GDM1 (cell line): ENCODE measurements at regions not wholly inside any gene's neighbourhood (a gene's known extent, or its start where the extent isn't known, plus 50 kb on each side); places are given as distances from the start of the nearest gene placed in this dataset.
"Not testable (repeated sequence)": the region's sequence is repeated elsewhere in the genome, so short reads cannot be mapped to it uniquely, and the experiment has no call there.

ENCODE experiments used
- DNase-seq: peaks from one replicate; lab custom pipeline; 2025; lab: John Stamatoyannopoulos, UW

- DNase-seq: no peak
Measured at GRCh38 chr11:88061111-88061510, 114.1 kb downstream of the RAB38 start.

DNA sequence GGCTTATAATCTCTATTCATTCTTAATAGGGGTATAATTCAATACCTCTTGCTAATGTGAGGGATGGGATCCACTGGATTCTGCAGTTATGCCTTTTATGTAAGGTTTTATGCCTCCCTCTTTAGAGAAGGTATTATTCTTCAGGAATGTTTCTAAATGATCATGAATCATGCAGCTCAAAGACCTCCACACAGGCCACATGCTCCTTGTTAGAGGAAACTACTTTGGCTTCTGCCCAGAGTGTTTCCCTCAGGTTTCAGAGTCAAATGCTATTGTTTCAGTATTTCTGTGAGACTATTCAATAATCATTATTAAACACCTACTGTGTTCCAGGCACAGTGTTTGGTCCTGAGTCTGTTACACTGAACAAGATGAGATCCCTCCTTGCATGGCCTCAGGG, 115.9 kb downstream of the RAB38 start:
- no peak for DNase-seq

GRCh38 chr11:88051396-88051795, 123.8 kb downstream of the RAB38 start:
- no peak for DNase-seq

DNA sequence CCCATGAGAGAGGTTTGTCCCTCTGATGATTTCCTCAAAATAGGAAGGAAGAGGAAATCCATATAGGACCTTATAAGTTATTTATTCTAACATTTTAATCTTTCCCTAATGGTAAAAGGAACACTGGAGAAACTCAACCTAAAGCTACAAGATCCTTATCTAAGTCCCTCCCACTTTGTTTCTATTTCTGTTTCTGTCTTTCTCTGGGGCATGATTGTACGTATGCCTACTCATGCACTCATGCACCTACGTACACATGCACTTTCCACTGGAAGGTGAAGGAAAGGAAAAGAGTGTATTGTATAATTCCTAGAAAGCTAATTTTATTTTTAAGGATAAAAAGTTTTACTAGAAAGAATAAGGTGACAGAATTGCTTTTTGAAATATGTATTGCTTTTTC, 125.0 kb downstream of the RAB38 start:
- DNase-seq: no peak

- not testable (repeated sequence) for DNase-seq
Measured at GRCh38 chr11:88045288-88045687, 130.0 kb downstream of the RAB38 start.

GRCh38 chr11:88044658-88045057, 130.6 kb downstream of the RAB38 start:
- DNase-seq: not testable (repeated sequence)

DNA sequence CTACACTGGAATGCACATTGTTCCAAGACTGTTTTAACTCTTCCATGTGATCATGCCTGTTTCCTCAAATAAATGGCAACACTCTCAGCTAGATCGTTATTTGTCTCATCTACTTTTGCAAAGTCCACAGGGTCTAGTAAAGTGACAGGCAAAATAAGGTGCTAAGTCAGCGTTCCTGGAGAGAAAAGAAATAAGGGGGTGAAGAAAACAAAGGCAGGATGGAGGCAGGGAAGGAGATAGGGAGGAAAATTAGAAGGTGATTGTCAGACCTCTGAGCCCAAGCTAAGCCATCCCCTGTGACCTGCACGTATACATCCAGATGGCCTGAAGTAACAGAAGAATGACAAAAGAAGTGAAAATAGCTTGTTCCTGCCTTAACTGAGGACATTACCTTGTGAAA, 132.1 kb downstream of the RAB38 start:
- DNase-seq: no peak

GRCh38 chr11:88042647-88043046, 132.6 kb downstream of the RAB38 start:
- DNase-seq: no peak

DNA sequence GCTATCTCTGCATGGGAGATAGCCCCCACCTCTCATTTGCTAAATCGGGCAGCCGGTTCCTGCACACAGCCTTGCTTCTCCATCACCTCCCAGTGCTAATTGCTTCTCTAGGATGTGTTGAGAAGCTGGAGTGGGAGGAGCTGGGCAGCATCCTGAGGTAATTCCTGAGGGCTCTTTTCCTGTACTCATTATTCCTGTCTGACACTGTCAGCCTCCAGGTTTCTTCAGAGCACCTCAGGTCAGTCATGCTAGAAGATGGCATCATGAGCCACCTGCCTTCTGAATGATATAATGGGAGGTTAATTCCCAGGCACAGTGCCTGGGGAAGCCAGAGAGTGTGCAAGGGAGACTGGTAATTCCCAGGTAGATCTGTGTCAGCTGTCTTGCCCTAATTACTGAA, 133.0 kb downstream of the RAB38 start:
- DNase-seq: no peak

- DNase-seq: no peak
Measured at GRCh38 chr11:88041679-88042078, 133.6 kb downstream of the RAB38 start.

- DNase-seq: no peak
Measured at GRCh38 chr11:88040148-88040496, 135.1 kb downstream of the RAB38 start.

DNA sequence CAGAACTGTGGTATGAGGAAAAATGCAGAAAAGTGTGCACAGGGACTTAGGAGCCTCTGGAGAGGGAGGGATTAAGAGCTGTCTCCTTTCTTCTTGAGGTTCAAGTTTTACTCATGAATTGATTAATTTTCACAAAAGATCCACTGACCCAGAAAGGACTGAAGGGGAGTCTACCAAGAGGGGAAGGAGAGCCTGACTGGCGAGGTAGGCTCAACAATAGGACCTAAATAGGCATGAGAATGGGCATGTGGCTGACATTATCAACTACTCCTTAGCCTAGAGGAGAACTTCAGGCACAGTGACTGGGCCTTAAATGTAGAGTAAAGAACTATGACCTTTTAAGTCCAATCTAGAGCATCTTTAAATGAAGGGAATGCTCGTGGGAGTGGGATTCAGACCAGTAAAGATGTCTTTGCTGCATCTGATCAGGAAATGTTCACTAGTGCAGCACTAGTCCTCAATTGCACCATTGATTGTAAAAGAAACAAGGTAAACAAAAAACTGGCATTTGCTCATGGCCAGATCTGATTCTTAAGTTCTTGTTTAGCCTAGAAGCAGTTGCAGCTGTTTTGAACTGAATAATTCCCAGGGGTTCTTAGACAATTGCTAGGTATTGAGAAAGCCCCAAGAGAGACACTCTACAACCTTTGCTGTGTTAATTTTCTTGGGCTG, 135.6 kb downstream of the RAB38 start:
- DNase-seq: no peak

DNA sequence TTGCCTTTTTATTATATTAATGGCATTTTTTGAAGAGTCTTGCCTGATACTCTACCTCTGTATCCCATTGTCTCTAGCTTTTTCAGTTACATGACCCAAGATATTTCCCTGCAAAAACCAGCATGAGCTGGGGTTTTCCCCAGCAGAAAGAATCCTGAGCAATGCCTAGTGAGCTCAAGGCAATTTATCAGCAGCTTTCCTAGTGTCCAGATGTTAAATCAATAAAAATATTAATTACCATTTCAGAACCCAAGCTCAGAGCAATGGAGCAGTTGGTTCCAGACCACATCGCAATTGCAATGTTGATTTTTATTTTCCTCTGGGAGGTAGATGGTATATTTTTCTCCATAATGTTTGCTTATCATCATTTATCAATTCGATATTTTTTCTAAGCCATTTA, 137.2 kb downstream of the RAB38 start:
- no peak for DNase-seq

DNA sequence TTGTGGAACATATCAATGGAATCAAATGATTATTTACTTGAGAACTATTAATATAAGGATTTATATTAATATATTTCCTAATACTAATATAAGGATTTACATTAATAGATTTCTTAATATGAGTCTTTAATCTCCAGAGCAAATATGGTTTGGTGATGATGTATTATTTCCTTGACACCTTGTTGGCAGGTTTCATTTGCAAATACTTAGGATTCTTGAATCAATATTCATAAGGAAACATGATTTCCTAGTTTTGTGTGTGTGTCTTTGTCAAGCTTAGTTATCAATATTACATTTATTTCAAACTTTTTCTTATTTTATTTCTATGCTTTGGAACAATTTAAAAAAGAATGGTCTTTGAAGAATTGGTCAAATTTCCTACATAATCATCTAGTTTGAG, 138.5 kb downstream of the RAB38 start:
- DNase-seq: no peak

- no peak for DNase-seq
Measured at GRCh38 chr11:88035271-88035670, 140.0 kb downstream of the RAB38 start.

GRCh38 chr11:88017666-88018065, 157.6 kb downstream of the RAB38 start:
- DNase-seq: no peak

DNA sequence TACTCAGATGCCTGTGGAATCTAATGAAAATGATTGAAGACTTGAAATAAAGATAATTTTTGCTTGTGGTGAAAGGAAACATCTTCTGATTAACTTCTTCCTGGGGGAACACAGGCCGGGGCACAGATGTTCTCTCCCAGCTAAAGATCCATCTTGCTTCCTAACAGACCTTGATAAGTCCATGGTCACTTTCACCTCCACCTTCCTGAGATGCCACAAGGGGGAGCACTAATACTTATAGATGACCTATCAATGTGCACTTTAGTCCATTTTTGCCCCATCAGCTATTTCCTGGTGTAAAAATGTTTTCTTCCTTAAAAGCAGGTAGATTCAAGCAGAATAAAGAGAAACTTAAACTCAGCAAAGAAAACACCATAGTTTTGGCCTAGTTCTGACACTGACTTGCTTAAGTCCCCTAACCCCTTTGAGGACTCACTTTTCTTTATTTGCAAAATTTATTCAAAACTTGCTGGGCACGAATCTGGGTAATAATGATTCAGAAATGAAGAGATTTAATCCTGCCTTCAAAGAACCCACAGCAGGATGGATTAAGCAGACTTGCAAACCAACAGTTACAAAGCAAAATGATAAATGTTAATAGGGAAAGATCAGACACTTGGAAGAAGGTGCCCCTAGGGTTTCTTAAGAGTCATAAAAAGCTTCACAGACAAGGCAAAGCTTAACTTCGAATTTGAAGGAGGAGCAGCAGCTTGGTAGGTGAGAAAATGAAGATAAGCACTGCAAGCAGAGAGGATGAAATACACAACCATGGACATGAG, 158.7 kb downstream of the RAB38 start:
- peak; percentile 24 for DNase-seq

GRCh38 chr11:88015170-88015569, 160.1 kb downstream of the RAB38 start:
- no peak for DNase-seq

DNA sequence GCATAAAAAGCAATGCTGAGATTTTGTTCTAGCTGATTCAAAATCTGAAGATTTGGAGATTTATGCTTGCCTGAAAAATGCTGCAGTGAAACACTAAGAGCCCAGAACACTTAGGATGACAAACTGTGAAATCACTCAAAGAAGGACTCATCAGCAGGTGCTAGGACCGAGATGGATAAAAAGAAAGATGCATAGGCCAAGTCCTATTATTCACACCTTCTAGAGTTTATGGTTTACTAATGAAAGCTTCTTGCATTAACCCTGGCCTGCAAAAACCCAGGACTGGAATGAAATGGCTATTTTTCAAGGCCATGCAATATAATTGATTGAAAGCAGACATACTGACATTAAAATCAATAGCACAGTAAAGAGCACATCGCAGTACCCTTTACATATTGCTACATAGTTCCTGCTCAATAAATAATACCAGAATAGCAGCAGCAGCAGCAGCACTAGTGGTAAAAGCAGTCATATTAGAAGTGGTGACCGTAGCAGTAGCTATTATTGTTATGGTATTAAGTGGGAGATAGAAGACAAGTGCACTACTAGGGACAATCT, 161.7 kb downstream of the RAB38 start:
- DNase-seq: no peak

- DNase-seq: no peak
Measured at GRCh38 chr11:88012456-88012855, 162.8 kb downstream of the RAB38 start.

GRCh38 chr11:87976009-87976408, 199.2 kb downstream of the RAB38 start:
- DNase-seq: no peak

DNA sequence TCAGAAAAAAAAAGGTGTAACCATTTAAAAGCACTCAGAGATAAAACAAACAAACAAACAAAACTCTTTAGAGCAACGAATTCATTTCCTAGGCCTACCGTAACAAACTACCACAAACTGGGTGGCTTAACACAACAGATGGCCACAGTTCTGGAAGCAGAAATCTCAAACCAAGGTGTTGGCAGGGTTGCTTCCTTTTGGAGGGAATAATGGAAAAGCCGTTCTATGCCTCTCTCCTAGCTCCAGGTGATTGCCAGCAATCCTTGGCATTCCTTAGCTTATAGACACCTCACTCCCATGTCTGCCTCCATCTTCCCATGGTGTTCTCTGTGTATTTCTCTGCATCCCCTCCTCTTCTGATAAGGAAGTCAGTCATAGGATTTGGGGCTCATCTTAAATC, 200.4 kb downstream of the RAB38 start:
- no peak for DNase-seq

DNA sequence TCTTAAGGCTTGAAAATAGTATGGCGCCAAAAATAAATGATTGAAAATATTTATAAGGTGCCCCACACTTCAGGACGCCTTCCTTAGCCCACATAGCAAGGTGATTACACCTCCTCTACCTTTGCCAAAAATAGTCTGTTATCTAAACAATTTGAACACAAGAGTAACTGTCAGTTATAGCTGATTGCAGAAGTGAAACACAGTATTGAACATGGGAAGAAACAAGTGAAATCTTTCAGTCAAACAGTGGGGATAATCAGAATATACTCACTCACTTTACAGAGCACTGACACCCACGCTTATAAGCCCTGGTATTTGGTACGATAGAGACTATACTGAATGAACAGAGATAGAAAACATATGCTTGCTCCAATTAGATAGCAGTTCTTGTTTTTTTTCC, 203.1 kb downstream of the RAB38 start:
- DNase-seq: no peak

- DNase-seq: no peak
Measured at GRCh38 chr11:87971354-87971753, 203.9 kb downstream of the RAB38 start.
